ENCODE measurements at regions not wholly inside any gene's neighbourhood (a gene's known extent, or its start where the extent isn't known, plus 50 kb on each side); places are given as distances from the start of the nearest gene placed in this dataset.

GRCh38 chr3:30102356-30102755 is 504.0 kb upstream of the TGFBR2 start:
- Mint-ChIP-seq H3K4me3 (no peak overlapping the region), H3K4me1 (peaks cover 15% of the 10 kb centered on the region), H3K27me3 (ENCODE audit: low read depth) (peaks cover 15% of the 10 kb centered on the region), H3K9me3 (peaks cover 31% of the 10 kb centered on the region), H3K27ac (no peak overlapping the region), H3K36me3 (peaks cover 15% of the 10 kb centered on the region)
- ChIA-PET POLR2A (no interaction called here), CTCF (no interaction called here)
- TF ChIP-seq ZNF317 (CRISPR knock-in tag; IDR thresholded peaks at IDR 0.05; ENCODE audit: borderline replicate concordance, low read depth), result no peak
- TF ChIP-seq E2F5 (CRISPR knock-in tag; IDR thresholded peaks at IDR 0.05), result no peak
- TF ChIP-seq JAZF1 (CRISPR knock-in tag; IDR thresholded peaks at IDR 0.05), result no peak
- no peak for TF ChIP-seq ZMAT4 (CRISPR knock-in tag; IDR thresholded peaks at IDR 0.05)
- TF ChIP-seq ZNF416 (CRISPR knock-in tag; IDR thresholded peaks at IDR 0.05), result no peak
- no peak for TF ChIP-seq ZNF263 (CRISPR knock-in tag; IDR thresholded peaks at IDR 0.05; ENCODE audit: low read depth)
- TF ChIP-seq ZNF138 (CRISPR knock-in tag; conservative IDR thresholded peaks at IDR 0.05), result no peak
- no peak for TF ChIP-seq MLX (CRISPR knock-in tag; IDR thresholded peaks at IDR 0.05)
- no peak for TF ChIP-seq TEAD4 (CRISPR knock-in tag; IDR thresholded peaks at IDR 0.05)
- TF ChIP-seq ATF3 (CRISPR knock-in tag; conservative IDR thresholded peaks at IDR 0.05), result no peak
- TF ChIP-seq MYBL2 (CRISPR knock-in tag; IDR thresholded peaks at IDR 0.05), result no peak
- TF ChIP-seq CBFB (CRISPR knock-in tag; IDR thresholded peaks at IDR 0.05; ENCODE audit: low read depth), result no peak
- no peak for TF ChIP-seq SP1 (CRISPR knock-in tag; conservative IDR thresholded peaks at IDR 0.05)
- TF ChIP-seq CREM (CRISPR knock-in tag; IDR thresholded peaks at IDR 0.05), result no peak
- no peak for TF ChIP-seq IRF1 (CRISPR knock-in tag; IDR thresholded peaks at IDR 0.05)
- TF ChIP-seq ZNF423 (CRISPR knock-in tag; IDR thresholded peaks at IDR 0.05), result no peak
- no peak for TF ChIP-seq CTCF (IDR thresholded peaks at IDR 0.05)
- TF ChIP-seq NFE2L1 (CRISPR knock-in tag; IDR thresholded peaks at IDR 0.05), result no peak
- no peak for TF ChIP-seq TCF7 (CRISPR knock-in tag; IDR thresholded peaks at IDR 0.05; ENCODE audit: low read depth)
- DNase-seq (ENCODE audit: low spot score), result no peak
- no peak for ATAC-seq

- ATAC-seq (no peak), DNase-seq (ENCODE audit: low spot score) (no peak)
- ChIA-PET POLR2A (no interaction called here), CTCF (no interaction called here)
- Mint-ChIP-seq H3K27ac (no peak overlapping the region), H3K9me3 (peaks cover 31% of the 10 kb centered on the region), H3K27me3 (ENCODE audit: low read depth) (peaks cover 15% of the 10 kb centered on the region), H3K36me3 (peaks cover 15% of the 10 kb centered on the region), H3K4me3 (no peak overlapping the region), H3K4me1 (peaks cover 8% of the 10 kb centered on the region)
- no peak for TF ChIP-seq EMX1 (CRISPR knock-in tag; IDR thresholded peaks at IDR 0.05)
- TF ChIP-seq ZNF219 (CRISPR knock-in tag; IDR thresholded peaks at IDR 0.05; ENCODE audit: borderline replicate concordance), result no peak
- TF ChIP-seq NFE2L1 (CRISPR knock-in tag; IDR thresholded peaks at IDR 0.05), result no peak
- no peak for TF ChIP-seq ATF2 (CRISPR knock-in tag; IDR thresholded peaks at IDR 0.05; ENCODE audit: borderline replicate concordance, low read depth)
- TF ChIP-seq ZNF232 (CRISPR knock-in tag; IDR thresholded peaks at IDR 0.05), result no peak
- no peak for TF ChIP-seq SOX15 (CRISPR knock-in tag; IDR thresholded peaks at IDR 0.05)
- no peak for TF ChIP-seq MXD4 (CRISPR knock-in tag; IDR thresholded peaks at IDR 0.05; ENCODE audit: borderline replicate concordance)
These were observed 503.2 kb upstream of the TGFBR2 start for GRCh38 chr3:30103186-30103585.
